ENCODE measurements at regions not wholly inside any gene's neighbourhood (a gene's known extent, or its start where the extent isn't known, plus 50 kb on each side); places are given as distances from the start of the nearest gene placed in this dataset.

- TF ChIP-seq EZH2 (IDR thresholded peaks at IDR 0.05; ENCODE audit: borderline replicate concordance, insufficient read depth, low read length, poor library complexity, severe bottlenecking) (no peak), CTCF (IDR thresholded peaks at IDR 0.05; ENCODE audit: poor library complexity, severe bottlenecking) (no peak), TAF1 (IDR thresholded peaks at IDR 0.05; ENCODE audit: low read depth) (no peak), RAD21 (conservative IDR thresholded peaks at IDR 0.05) (no peak), MXI1 (conservative IDR thresholded peaks at IDR 0.05; ENCODE audit: poor library complexity, severe bottlenecking) (no peak), EP300 (conservative IDR thresholded peaks at IDR 0.05; ENCODE audit: poor library complexity, severe bottlenecking) (no peak), POLR2AphosphoS5 (IDR thresholded peaks at IDR 0.05) (no peak)
Observed at GRCh38 chr6:74731204-74731603, 474.6 kb downstream of the COL12A1 start.

Data from neural cell (in vitro differentiated cells).